ENCODE measurements at regions not wholly inside any gene's neighbourhood (a gene's known extent, or its start where the extent isn't known, plus 50 kb on each side); places are given as distances from the start of the nearest gene placed in this dataset.

- DNase-seq (ENCODE audit: low read depth in 2 of 2, low spot score in 1 of 2), result no peak
These were observed 136.9 kb upstream of the FOXF1 start for GRCh38 chr16:86373276-86373901.

GRCh38 chr16:86374603-86375130 is 135.7 kb upstream of the FOXF1 start:
- no peak for DNase-seq (ENCODE audit: low read depth in 2 of 2, low spot score in 1 of 2)

GRCh38 chr16:86375364-86375763 is 135.0 kb upstream of the FOXF1 start:
- DNase-seq (ENCODE audit: low read depth in 2 of 2, low spot score in 1 of 2), result no peak

- DNase-seq (ENCODE audit: low read depth in 2 of 2, low spot score in 1 of 2), result no peak
These were observed 134.5 kb upstream of the FOXF1 start for GRCh38 chr16:86375851-86376250.

GRCh38 chr16:86376837-86377236 is 133.5 kb upstream of the FOXF1 start:
- no peak for DNase-seq (ENCODE audit: low read depth in 2 of 2, low spot score in 1 of 2)

- DNase-seq (ENCODE audit: low read depth in 2 of 2, low spot score in 1 of 2), result no peak
These were observed 132.9 kb upstream of the FOXF1 start for GRCh38 chr16:86377251-86378022.

- no peak for DNase-seq (ENCODE audit: low read depth in 2 of 2, low spot score in 1 of 2)
These were observed 132.2 kb upstream of the FOXF1 start for GRCh38 chr16:86378128-86378527.

GRCh38 chr16:86378831-86379504 is 131.4 kb upstream of the FOXF1 start:
- DNase-seq (ENCODE audit: low read depth in 2 of 2, low spot score in 1 of 2), result no peak

GRCh38 chr16:86379505-86379846 is 130.9 kb upstream of the FOXF1 start:
- DNase-seq (ENCODE audit: low read depth in 2 of 2, low spot score in 1 of 2), result no peak

- DNase-seq (ENCODE audit: low read depth in 2 of 2, low spot score in 1 of 2), result no peak
These were observed 130.3 kb upstream of the FOXF1 start for GRCh38 chr16:86380030-86380429.

- DNase-seq (ENCODE audit: low read depth in 2 of 2, low spot score in 1 of 2), result no peak
These were observed 128.8 kb upstream of the FOXF1 start for GRCh38 chr16:86381491-86381890.

- no peak for DNase-seq (ENCODE audit: low read depth in 2 of 2, low spot score in 1 of 2)
These were observed 128.1 kb upstream of the FOXF1 start for GRCh38 chr16:86382067-86382773.

- no peak for DNase-seq (ENCODE audit: low read depth in 2 of 2, low spot score in 1 of 2)
These were observed 127.4 kb upstream of the FOXF1 start for GRCh38 chr16:86382774-86383407.

GRCh38 chr16:86383488-86384262 is 126.7 kb upstream of the FOXF1 start:
- no peak for DNase-seq (ENCODE audit: low read depth in 2 of 2, low spot score in 1 of 2)

- DNase-seq (ENCODE audit: low read depth in 2 of 2, low spot score in 1 of 2), result no peak
These were observed 126.1 kb upstream of the FOXF1 start for GRCh38 chr16:86384263-86384649.

GRCh38 chr16:86384980-86385379 is 125.3 kb upstream of the FOXF1 start:
- no peak for DNase-seq (ENCODE audit: low read depth in 2 of 2, low spot score in 1 of 2)

- no peak for DNase-seq (ENCODE audit: low read depth in 2 of 2, low spot score in 1 of 2)
These were observed 122.6 kb upstream of the FOXF1 start for GRCh38 chr16:86387468-86388440.

- DNase-seq (ENCODE audit: low read depth in 2 of 2, low spot score in 1 of 2), result no peak
These were observed 121.4 kb upstream of the FOXF1 start for GRCh38 chr16:86388976-86389375.

Data from stimulated activated CD8-positive, alpha-beta memory T cell treated with anti-CD3 and anti-CD28 coated beads, Interleukin-4, amount 100 ng/mL, for 4 hours (primary cell).